ENCODE measurements at regions not wholly inside any gene's neighbourhood (a gene's known extent, or its start where the extent isn't known, plus 50 kb on each side); places are given as distances from the start of the nearest gene placed in this dataset.
"Not testable (repeated sequence)": the region's sequence is repeated elsewhere in the genome, so short reads cannot be mapped to it uniquely, and the experiment has no call there.

- Histone ChIP-seq H3K9me3 (ENCODE audit: control extremely low read depth in 1 of 3, control insufficient read depth in 2 of 3, insufficient read depth in 1 of 3, low read length in 2 of 3) (peaks cover 0 to 7% (median 0%) of the 10 kb centered on the region in 3 donors), H3K4me2 (replicated peaks; ENCODE audit: low read depth, low read length, poor library complexity, severe bottlenecking) (no peak overlapping the region), H3K4me1 (ENCODE audit: control insufficient read depth in 2 of 2, insufficient read depth in 2 of 2, low read length in 2 of 2) (no peaks in the 10 kb centered on the region), H2AFZ (ENCODE audit: insufficient read depth, low read depth, low read length, poor library complexity, severe bottlenecking) (no peak overlapping the region), H3K27me3 (replicated peaks in 1 of 4; ENCODE audit: control extremely low read depth in 1 of 4, control insufficient read depth in 3 of 4, insufficient read depth in 4 of 4, low read length in 3 of 4) (no peaks in the 10 kb centered on the region), H3K9ac (ENCODE audit: low read length) (no peak overlapping the region), H3K27ac (ENCODE audit: low read length in 2 of 2) (no peak overlapping the region), H3K36me3 (replicated peaks in 1 of 2; ENCODE audit: control extremely low read depth in 1 of 2, control insufficient read depth in 1 of 2, extremely low read depth in 1 of 2, insufficient read depth in 2 of 2, low read length in 1 of 2) (no peaks in the 10 kb centered on the region), H3K79me2 (ENCODE audit: control insufficient read depth, insufficient read depth, low read length) (no peaks in the 10 kb centered on the region), H4K20me1 (ENCODE audit: control insufficient read depth, insufficient read depth, low read length, poor library complexity, severe bottlenecking) (no peaks in the 10 kb centered on the region), H3K4me3 (ENCODE audit: control extremely low read depth in 1 of 5, extremely low read depth in 1 of 5, insufficient read depth in 1 of 5, low read depth in 2 of 5, low read length in 4 of 5) (no peak overlapping the region)
- H3K9me3 Mint-ChIP-seq (ENCODE audit: insufficient read depth) = no peaks in the 10 kb centered on the region
- no peaks in the 10 kb centered on the region for H3K4me1 Mint-ChIP-seq
- CTCF ChIA-PET = no interaction called here
- ATAC-seq (ENCODE audit: low read depth) (no peak), DNase-seq (no peak)
- H3K27me3 Mint-ChIP-seq = peaks cover 4% of the 10 kb centered on the region
- no peak for TF ChIP-seq EZH2 (IDR thresholded peaks at IDR 0.05; ENCODE audit: borderline replicate concordance, insufficient read depth, low read depth, low read length, poor library complexity, severe bottlenecking)
- TF ChIP-seq CTCF (IDR thresholded peaks at IDR 0.05) = no peak
- 66% methylated on average over 7 of the region's 15 CpGs for WGBS (ENCODE audit: insufficient coverage)
- POLR2A ChIA-PET = no interaction called here
- intact Hi-C loops (cut with micrococcal nuclease) = no loop called here
- H3K4me3 Mint-ChIP-seq = no peak overlapping the region
- H3K27ac Mint-ChIP-seq = no peak overlapping the region
Observed at GRCh38 chr2:111671426-111672150, 212.4 kb downstream of the ANAPC1 start.

GRCh38 chr2:111672641-111673040 lies 211.4 kb downstream of the ANAPC1 start:
- H3K4me3 ChIP-seq (ENCODE audit: control extremely low read depth in 1 of 5, extremely low read depth in 1 of 5, insufficient read depth in 1 of 5, low read depth in 2 of 5, low read length in 4 of 5); H3K9me3 ChIP-seq (ENCODE audit: control extremely low read depth in 1 of 3, control insufficient read depth in 2 of 3, insufficient read depth in 1 of 3, low read length in 2 of 3); H3K9ac ChIP-seq (ENCODE audit: low read length); H3K27ac ChIP-seq (ENCODE audit: low read length in 2 of 2); H3K79me2 ChIP-seq (ENCODE audit: control insufficient read depth, insufficient read depth, low read length); ATAC-seq (ENCODE audit: low read depth); POLR2A ChIA-PET; H4K20me1 ChIP-seq (ENCODE audit: control insufficient read depth, insufficient read depth, low read length, poor library complexity, severe bottlenecking); H2AFZ ChIP-seq (ENCODE audit: insufficient read depth, low read depth, low read length, poor library complexity, severe bottlenecking); H3K4me1 Mint-ChIP-seq; intact Hi-C loops (cut with micrococcal nuclease); H3K9me3 Mint-ChIP-seq (ENCODE audit: insufficient read depth); H3K27me3 Mint-ChIP-seq; H3K36me3 ChIP-seq (replicated peaks in 1 of 2; ENCODE audit: control extremely low read depth in 1 of 2, control insufficient read depth in 1 of 2, extremely low read depth in 1 of 2, insufficient read depth in 2 of 2, low read length in 1 of 2); H3K4me2 ChIP-seq (replicated peaks; ENCODE audit: low read depth, low read length, poor library complexity, severe bottlenecking); H3K4me1 ChIP-seq (ENCODE audit: control insufficient read depth in 2 of 2, insufficient read depth in 2 of 2, low read length in 2 of 2); H3K27ac Mint-ChIP-seq; H3K4me3 Mint-ChIP-seq; H3K27me3 ChIP-seq (replicated peaks in 1 of 4; ENCODE audit: control extremely low read depth in 1 of 4, control insufficient read depth in 3 of 4, insufficient read depth in 4 of 4, low read length in 3 of 4); DNase-seq; CTCF ChIA-PET: not testable (repeated sequence)
- 100% methylated on average over 9 of the region's 27 CpGs for WGBS (ENCODE audit: insufficient coverage)
